PFSK-1 (cell line): ENCODE measurements at regions not wholly inside any gene's neighbourhood (a gene's known extent, or its start where the extent isn't known, plus 50 kb on each side); places are given as distances from the start of the nearest gene placed in this dataset.

Source experiments
- FOXP2 ChIP-seq: optimal IDR thresholded peaks from 2 replicates; pipeline ENCODE3; 2011; ENCODE audit warnings: borderline replicate concordance, control low read depth, inconsistent platforms; ENCODE audit not compliant: insufficient read depth; ENCODE audit errors: extremely low read length, extremely low read depth
- POLR2AphosphoS5 ChIP-seq: IDR thresholded peaks from 2 replicates; pipeline ENCODE4 v1.6.1; 2012; ENCODE audit warnings: low read depth, mild to moderate bottlenecking, control low read depth, low read length, moderate library complexity
- SIN3A ChIP-seq: IDR thresholded peaks from 2 replicates; pipeline ENCODE4 v1.6.1; 2012; ENCODE audit warnings: mild to moderate bottlenecking, low read length, moderate library complexity, borderline replicate concordance; ENCODE audit not compliant: insufficient read depth
- TAF1 ChIP-seq: IDR thresholded peaks from 2 replicates; pipeline ENCODE4 v1.6.1; 2012; ENCODE audit warnings: low read length, control low read depth, borderline replicate concordance; ENCODE audit not compliant: insufficient read depth
- TF ChIP-seq, protein P1 (sequence below), 2 experiments: IDR thresholded peaks; 2 replicates each; pipeline versions ENCODE4 v1.6.1 to v1.8.0; 2011 to 2012; ENCODE audit warnings: low read depth in 2 of 2, low read length in 2 of 2, control low read depth in 1 of 2, inconsistent platforms in 1 of 2, mild to moderate bottlenecking in 1 of 2, moderate library complexity in 1 of 2; ENCODE audit not compliant: insufficient read depth in 1 of 2

DNA sequence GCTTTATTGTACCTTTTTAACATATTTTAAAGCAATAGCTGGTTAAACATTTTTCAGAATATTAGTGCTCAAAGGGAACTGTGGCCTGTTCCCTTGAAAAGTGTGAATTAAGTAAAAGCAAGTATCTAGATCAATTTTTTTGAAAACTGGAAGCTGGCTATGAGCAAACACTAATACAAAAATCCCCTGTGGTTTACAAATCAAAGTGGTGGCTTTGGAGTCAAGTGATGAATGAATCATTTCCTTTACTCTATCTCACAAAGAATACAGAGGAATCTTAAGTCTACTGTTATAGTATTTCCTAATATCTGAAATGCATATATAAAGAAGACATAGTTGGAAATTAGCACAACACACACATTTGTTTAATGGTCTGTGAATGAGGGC lies 212.4 kb upstream of the C9orf72 start:
- TF ChIP-seq TAF1 (no peak), FOXP2 (no peak), POLR2AphosphoS5 (no peak), SIN3A (no peak)
- TF ChIP-seq, protein P1, sequence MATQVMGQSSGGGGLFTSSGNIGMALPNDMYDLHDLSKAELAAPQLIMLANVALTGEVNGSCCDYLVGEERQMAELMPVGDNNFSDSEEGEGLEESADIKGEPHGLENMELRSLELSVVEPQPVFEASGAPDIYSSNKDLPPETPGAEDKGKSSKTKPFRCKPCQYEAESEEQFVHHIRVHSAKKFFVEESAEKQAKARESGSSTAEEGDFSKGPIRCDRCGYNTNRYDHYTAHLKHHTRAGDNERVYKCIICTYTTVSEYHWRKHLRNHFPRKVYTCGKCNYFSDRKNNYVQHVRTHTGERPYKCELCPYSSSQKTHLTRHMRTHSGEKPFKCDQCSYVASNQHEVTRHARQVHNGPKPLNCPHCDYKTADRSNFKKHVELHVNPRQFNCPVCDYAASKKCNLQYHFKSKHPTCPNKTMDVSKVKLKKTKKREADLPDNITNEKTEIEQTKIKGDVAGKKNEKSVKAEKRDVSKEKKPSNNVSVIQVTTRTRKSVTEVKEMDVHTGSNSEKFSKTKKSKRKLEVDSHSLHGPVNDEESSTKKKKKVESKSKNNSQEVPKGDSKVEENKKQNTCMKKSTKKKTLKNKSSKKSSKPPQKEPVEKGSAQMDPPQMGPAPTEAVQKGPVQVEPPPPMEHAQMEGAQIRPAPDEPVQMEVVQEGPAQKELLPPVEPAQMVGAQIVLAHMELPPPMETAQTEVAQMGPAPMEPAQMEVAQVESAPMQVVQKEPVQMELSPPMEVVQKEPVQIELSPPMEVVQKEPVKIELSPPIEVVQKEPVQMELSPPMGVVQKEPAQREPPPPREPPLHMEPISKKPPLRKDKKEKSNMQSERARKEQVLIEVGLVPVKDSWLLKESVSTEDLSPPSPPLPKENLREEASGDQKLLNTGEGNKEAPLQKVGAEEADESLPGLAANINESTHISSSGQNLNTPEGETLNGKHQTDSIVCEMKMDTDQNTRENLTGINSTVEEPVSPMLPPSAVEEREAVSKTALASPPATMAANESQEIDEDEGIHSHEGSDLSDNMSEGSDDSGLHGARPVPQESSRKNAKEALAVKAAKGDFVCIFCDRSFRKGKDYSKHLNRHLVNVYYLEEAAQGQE (IDR thresholded peaks at IDR 0.05; ENCODE audit: insufficient read depth in 1 of 2, low read depth in 2 of 2, low read length in 2 of 2) = no peak

DNA sequence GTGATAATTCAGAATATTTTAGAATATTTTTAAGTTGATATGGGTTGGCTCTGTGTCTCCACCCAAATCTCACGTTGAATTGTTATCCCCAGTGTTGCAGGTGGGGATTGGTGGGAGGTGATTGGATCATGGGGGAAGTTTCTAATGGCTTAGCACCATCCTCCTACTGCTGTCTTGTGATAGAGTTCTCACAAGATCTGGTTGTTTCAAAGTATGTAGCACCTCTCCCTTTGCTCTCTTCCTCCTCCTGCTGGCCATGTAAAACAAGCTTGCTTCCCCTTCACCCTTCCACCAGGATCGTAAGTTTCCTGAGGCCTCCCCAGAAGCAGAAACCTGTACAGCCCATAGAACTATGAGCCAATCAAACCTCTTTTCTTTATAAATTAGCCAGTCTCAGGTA lies 214.6 kb upstream of the C9orf72 start:
- TF ChIP-seq POLR2AphosphoS5 (no peak), TAF1 (no peak), SIN3A (no peak), FOXP2 (no peak)
- TF ChIP-seq, protein P1 (IDR thresholded peaks at IDR 0.05; ENCODE audit: insufficient read depth in 1 of 2, low read depth in 2 of 2, low read length in 2 of 2) = no peak

DNA sequence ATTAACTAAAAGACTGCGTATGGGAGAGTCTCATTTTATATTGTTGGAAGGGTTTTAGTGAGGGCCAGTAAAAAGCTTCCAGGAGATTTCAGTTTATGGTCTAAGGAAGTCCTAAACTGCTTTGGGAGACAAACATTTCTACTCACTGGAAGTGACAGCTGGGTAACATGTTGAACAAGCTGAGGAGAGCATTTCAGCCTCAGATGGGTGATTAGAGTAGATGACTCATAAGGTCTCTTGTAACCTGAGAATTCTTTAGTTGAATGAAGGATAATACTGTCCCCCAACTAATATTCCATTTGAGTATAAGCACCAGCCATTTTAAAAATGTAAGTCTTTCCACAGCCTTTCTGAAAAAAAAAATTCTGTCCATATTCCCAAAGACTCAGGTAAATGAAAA lies 218.0 kb upstream of the C9orf72 start:
- TF ChIP-seq POLR2AphosphoS5 = no peak
- TF ChIP-seq SIN3A = no peak
- TF ChIP-seq FOXP2 = no peak
- TF ChIP-seq, protein P1 (IDR thresholded peaks at IDR 0.05; ENCODE audit: insufficient read depth in 1 of 2, low read depth in 2 of 2, low read length in 2 of 2) = no peak
- TF ChIP-seq TAF1 = no peak

DNA sequence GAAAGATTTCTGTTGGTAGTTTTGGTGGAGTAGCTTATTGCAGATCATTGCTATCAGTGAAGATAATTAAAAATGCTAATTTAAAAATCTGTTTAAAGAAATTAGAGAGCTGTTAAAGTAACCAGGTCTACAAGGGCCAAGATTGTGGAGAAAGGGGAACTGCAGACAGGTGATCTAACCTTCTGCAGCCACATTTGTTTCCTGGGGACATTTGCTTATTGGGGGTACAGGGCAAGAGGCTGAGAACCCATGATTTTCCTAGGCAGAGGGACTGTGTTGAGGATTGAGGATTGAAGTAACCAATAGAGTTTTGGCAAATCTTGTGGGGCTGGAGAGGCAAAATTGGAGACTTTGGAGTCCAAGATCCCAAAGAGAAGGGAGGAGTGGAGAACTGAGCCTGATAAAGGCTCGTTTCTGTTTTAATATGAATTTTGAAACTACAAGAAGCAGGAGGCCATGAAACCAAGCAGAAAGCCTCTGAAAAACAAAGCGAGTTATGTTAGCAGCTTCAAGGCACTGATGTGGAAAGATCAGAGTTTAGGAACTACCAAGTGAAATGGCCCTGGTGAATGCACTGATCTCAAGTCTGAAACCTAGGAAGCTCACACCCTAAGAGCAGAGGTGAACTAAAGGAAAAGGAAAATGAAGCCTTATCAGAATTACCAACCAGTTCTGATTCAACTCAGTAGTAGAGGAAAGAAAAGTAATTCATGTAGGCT lies 219.8 kb upstream of the C9orf72 start:
- no peak for TF ChIP-seq POLR2AphosphoS5
- no peak for TF ChIP-seq FOXP2
- TF ChIP-seq SIN3A = no peak
- no peak for TF ChIP-seq TAF1
- TF ChIP-seq, protein P1 (IDR thresholded peaks at IDR 0.05; ENCODE audit: insufficient read depth in 1 of 2, low read depth in 2 of 2, low read length in 2 of 2) = no peak

DNA sequence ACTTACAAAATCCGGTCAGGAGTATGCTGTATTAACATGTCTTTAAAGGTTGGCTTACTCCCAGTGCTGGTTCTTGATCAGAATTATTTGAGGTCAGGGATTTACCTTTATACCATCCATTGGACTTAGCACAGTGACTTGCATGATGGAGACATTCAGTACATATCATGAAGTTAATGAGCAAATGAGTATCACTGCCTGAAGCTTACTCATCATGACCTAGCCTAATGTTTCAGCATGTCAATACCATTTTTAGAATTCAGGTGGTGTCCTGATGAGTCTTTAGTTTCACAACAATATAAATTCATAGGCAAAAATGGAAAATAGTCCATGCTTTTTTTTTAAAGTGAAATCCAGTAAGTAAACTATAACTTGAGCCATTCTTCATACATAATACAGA lies 226.0 kb upstream of the C9orf72 start:
- TF ChIP-seq, protein P1 (IDR thresholded peaks at IDR 0.05; ENCODE audit: insufficient read depth in 1 of 2, low read depth in 2 of 2, low read length in 2 of 2) = no peak
